AG09309 (cell line): ENCODE measurements at regions not wholly inside any gene's neighbourhood (a gene's known extent, or its start where the extent isn't known, plus 50 kb on each side); places are given as distances from the start of the nearest gene placed in this dataset.

Source experiments
- DNase-seq: peaks from one replicate; pipeline ENCODE4 v3.0.0-alpha.2; 2010; ENCODE audit warnings: low read depth
- H3K4me3 ChIP-seq: 2 replicates; pipeline ENCODE4 v1.5.1; 2011; ENCODE audit warnings: mild to moderate bottlenecking, low read depth, low read length, moderate library complexity; ENCODE audit not compliant: control insufficient read depth
- TF ChIP-seq, protein P1 (sequence below): IDR thresholded peaks from 2 replicates; pipeline ENCODE4 v1.5.1; 2011; ENCODE audit warnings: mild to moderate bottlenecking, low read depth, low read length, inconsistent platforms; ENCODE audit not compliant: insufficient read depth, control insufficient read depth; ENCODE audit errors: missing control alignments

DNA sequence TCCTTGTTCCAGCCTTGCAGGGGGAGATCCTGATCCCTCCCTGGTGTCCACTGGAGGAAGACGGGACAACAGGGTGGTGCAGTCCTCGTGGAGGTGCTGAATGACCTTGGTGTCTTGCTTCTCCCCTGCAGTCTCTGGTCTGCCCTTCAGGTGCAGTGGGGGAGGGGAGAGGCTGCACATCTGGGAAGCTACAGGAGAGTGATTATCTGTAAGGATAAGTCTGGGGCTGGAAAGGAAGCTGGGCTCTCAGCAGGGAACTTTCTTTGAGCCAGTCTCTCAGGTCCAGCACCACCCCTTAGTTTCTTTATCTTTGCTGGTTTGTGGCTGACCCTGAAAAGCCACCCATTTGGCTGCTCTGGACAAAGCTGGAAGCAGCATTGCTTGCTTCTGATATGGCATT is 275.6 kb downstream of the CCSER2 start:
- TF ChIP-seq, protein P1, sequence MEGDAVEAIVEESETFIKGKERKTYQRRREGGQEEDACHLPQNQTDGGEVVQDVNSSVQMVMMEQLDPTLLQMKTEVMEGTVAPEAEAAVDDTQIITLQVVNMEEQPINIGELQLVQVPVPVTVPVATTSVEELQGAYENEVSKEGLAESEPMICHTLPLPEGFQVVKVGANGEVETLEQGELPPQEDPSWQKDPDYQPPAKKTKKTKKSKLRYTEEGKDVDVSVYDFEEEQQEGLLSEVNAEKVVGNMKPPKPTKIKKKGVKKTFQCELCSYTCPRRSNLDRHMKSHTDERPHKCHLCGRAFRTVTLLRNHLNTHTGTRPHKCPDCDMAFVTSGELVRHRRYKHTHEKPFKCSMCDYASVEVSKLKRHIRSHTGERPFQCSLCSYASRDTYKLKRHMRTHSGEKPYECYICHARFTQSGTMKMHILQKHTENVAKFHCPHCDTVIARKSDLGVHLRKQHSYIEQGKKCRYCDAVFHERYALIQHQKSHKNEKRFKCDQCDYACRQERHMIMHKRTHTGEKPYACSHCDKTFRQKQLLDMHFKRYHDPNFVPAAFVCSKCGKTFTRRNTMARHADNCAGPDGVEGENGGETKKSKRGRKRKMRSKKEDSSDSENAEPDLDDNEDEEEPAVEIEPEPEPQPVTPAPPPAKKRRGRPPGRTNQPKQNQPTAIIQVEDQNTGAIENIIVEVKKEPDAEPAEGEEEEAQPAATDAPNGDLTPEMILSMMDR: no peak
- no peak overlapping the region for H3K4me3 ChIP-seq
- no peak for DNase-seq

DNA sequence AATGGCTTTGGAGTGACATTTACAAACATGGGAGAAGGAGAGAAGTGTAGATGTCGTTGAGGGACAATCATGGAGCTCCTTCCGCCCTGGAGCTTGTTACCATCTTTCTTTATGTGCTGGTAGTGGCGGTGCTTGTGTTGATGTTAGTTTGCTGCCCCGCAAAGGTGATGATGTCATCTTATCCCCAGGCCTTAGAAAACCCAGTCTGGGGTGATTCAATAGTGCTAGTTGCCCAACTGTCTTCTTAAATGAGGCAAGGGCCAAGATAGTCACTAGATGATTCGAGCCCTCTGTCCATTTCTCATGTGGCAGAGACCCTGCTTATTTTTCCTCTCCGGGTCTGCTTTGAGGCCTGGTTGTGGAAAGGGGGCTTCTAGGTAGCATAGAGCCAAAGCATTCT is 277.4 kb downstream of the CCSER2 start:
- DNase-seq: no peak
- no peak overlapping the region for H3K4me3 ChIP-seq
- TF ChIP-seq, protein P1: no peak

DNA sequence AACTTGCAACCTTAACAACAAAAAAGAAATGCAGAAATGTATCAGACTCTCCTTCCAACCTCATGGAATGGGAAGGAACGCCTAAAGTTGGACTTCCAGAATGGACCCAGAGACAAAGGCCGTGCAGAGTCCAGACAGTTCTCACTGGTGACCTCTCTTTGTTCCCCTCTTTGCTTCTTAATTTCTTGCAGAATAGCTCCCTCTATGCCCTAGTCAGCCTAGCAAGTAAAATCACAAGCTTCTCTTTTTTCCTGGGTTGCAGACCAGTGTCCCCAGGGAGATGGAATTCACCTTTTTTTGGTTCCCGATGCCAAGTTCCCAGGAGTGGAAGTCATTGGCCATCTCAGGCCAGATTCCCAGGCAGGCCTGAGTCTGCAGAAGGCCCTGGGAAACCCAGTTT is 278.0 kb downstream of the CCSER2 start:
- no peak for DNase-seq
- TF ChIP-seq, protein P1: no peak
- H3K4me3 ChIP-seq: no peak overlapping the region

DNA sequence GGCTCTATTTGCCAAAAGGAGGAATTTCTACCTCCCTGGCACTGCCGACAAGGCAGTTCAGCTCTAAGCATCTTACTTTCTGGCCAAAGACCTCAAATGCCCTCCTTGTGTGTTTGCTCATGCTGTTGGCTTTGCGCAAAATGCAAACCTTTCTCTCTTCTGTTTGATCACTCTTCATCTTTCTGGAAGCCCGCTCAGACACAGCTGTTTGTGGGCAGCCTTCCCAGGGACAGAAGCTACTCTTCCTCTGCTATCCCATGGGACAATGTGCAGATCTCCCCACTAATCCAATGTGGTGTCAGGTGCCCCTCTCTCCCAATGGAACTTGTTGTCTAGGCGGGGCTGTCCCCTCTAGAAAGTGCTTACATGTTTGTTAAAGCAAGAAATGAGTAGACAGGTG is 278.7 kb downstream of the CCSER2 start:
- TF ChIP-seq, protein P1: no peak
- no peak for DNase-seq

DNA sequence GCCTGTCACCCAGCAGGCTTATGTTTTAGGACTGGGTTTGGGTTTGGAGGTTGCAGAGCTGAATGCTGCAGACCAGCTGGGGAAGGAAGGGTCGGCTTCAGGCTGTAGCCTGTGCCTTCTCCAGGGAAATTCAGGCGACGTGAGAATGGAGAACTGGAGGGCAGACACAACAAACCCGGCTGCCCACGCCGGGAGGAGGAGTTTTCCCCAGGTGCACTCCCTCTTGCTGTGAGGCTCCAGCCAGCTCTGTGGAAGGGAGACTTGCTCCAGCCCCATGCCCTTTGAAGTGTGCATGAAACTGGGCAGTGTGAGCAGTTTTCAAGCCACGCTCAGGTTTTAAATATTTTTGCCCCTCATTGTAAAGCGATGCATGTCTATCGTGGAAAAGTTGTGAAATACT is 279.1 kb downstream of the CCSER2 start:
- no peak overlapping the region for H3K4me3 ChIP-seq
- TF ChIP-seq, protein P1: no peak
- no peak for DNase-seq

More for the DNA sequence above, 278.7 kb downstream of the CCSER2 start:
- H3K4me3 ChIP-seq: no peak overlapping the region

GRCh38 chr10:84608126-84608525 is 279.7 kb downstream of the CCSER2 start:
- H3K4me3 ChIP-seq: no peak overlapping the region
- TF ChIP-seq, protein P1: no peak

More at GRCh38 chr10:84608126-84608525, 279.7 kb downstream of the CCSER2 start:
- no peak for DNase-seq
